ENCODE measurements at regions not wholly inside any gene's neighbourhood (a gene's known extent, or its start where the extent isn't known, plus 50 kb on each side); places are given as distances from the start of the nearest gene placed in this dataset.

DNA sequence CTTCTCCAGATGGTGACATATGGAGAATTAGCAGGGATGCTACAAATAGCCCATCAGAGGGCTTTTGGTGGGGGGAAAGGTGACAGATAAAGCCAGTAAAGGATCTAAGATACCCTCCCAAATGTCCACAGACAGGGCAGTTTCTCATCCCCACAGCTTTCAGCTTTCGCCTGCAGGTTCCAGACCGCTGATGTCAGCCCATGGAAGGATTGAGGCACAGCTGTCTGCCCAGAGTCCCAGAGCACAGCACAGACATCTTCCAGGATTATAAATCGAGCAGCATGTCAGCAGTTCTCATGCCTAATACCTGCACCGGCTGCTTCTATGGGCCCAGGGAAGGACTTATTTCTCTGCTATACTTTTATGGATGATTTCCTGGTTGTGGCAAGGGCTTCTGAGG, 96.7 kb upstream of the MXRA5 start:
- TF ChIP-seq, protein P1, sequence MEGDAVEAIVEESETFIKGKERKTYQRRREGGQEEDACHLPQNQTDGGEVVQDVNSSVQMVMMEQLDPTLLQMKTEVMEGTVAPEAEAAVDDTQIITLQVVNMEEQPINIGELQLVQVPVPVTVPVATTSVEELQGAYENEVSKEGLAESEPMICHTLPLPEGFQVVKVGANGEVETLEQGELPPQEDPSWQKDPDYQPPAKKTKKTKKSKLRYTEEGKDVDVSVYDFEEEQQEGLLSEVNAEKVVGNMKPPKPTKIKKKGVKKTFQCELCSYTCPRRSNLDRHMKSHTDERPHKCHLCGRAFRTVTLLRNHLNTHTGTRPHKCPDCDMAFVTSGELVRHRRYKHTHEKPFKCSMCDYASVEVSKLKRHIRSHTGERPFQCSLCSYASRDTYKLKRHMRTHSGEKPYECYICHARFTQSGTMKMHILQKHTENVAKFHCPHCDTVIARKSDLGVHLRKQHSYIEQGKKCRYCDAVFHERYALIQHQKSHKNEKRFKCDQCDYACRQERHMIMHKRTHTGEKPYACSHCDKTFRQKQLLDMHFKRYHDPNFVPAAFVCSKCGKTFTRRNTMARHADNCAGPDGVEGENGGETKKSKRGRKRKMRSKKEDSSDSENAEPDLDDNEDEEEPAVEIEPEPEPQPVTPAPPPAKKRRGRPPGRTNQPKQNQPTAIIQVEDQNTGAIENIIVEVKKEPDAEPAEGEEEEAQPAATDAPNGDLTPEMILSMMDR (conservative IDR thresholded peaks at IDR 0.05; ENCODE audit: low read length): no peak
- TF ChIP-seq EZH2phosphoT487 (IDR thresholded peaks at IDR 0.05; ENCODE audit: borderline replicate concordance, low read depth, low read length): no peak

All from OCI-LY7 (cell line).